ENCODE measurements at regions not wholly inside any gene's neighbourhood (a gene's known extent, or its start where the extent isn't known, plus 50 kb on each side); places are given as distances from the start of the nearest gene placed in this dataset.
"Not testable (repeated sequence)": the region's sequence is repeated elsewhere in the genome, so short reads cannot be mapped to it uniquely, and the experiment has no call there.

DNA sequence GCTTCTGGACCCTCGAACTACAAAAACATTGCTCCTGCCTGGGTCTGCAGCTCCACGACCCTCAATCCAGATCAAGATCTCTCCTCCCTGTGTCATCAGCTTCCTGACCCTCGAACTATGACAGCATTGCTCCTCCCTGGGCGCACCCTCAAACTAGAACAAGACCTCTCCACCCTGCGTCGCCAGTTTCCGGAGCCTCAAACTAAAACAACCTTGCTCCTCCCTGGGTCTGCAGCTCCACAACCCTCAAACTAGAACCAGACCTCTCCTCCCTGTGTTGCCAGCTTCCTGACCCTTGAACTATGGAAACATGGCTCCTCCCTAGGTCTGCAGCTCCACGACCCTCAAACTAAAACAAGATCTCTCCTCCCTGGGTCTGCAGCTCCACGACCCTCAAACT lies 339.7 kb upstream of the SULF2 start:
- WGBS (ENCODE audit: insufficient coverage, low coverage, low lambda C conversion rate, missing lambda C conversion rate), result 52% methylated on average over 8 of the region's 9 CpGs
- H3K27ac ChIP-seq, result no peak overlapping the region
- H3K27me3 ChIP-seq, result no peaks in the 10 kb centered on the region
- ATAC-seq (no peak), DNase-seq (no peak)
- no peaks in the 10 kb centered on the region for H3K4me1 ChIP-seq
- intact Hi-C loops (cut with DNase I), result no loop called here
- H3K36me3 ChIP-seq, result no peaks in the 10 kb centered on the region
- no peak for TF ChIP-seq POLR2A (IDR thresholded peaks at IDR 0.05)
- TF ChIP-seq, protein P1, sequence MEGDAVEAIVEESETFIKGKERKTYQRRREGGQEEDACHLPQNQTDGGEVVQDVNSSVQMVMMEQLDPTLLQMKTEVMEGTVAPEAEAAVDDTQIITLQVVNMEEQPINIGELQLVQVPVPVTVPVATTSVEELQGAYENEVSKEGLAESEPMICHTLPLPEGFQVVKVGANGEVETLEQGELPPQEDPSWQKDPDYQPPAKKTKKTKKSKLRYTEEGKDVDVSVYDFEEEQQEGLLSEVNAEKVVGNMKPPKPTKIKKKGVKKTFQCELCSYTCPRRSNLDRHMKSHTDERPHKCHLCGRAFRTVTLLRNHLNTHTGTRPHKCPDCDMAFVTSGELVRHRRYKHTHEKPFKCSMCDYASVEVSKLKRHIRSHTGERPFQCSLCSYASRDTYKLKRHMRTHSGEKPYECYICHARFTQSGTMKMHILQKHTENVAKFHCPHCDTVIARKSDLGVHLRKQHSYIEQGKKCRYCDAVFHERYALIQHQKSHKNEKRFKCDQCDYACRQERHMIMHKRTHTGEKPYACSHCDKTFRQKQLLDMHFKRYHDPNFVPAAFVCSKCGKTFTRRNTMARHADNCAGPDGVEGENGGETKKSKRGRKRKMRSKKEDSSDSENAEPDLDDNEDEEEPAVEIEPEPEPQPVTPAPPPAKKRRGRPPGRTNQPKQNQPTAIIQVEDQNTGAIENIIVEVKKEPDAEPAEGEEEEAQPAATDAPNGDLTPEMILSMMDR (IDR thresholded peaks at IDR 0.05), result no peak
- no peaks in the 10 kb centered on the region for H3K9me3 ChIP-seq
- no peak overlapping the region for H3K4me3 ChIP-seq

DNA sequence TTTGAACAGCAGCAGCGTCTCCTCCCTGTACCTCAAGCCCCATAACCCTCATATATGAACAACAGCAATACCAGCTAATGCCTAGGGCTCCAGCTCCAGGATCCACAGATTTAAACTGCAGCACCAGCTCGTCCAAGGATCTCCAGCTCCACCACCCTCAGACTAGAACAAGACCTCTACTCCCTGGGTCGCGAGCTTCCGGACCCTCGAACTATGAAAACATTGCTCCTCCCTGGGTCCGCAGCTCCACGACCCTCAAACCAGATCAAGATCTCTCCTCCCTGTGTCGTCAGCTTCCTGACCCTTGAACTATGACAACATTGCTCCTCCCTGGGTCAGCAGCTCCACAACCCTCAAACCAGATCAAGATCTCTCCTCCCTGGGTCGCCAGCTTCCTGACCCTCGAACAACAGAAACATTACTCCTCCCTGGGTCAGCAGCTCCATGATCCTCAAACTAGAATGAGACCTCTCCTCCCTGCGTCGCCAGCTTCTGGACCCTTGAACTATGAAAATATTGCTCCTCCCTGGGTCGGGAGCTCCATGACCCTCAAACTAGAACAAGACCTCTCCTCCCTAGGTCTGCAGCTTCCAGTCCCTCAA lies 339.0 kb upstream of the SULF2 start:
- intact Hi-C loops (cut with DNase I), result no loop called here
- no peaks in the 10 kb centered on the region for H3K9me3 ChIP-seq
- H3K4me3 ChIP-seq, result no peak overlapping the region
- ATAC-seq (no peak), DNase-seq (no peak)
- WGBS (ENCODE audit: insufficient coverage, low coverage, low lambda C conversion rate, missing lambda C conversion rate), result 56% methylated on average over 12 of the region's 14 CpGs
- H3K4me1 ChIP-seq, result no peaks in the 10 kb centered on the region
- no peaks in the 10 kb centered on the region for H3K27me3 ChIP-seq
- TF ChIP-seq, protein P1 (IDR thresholded peaks at IDR 0.05), result no peak
- TF ChIP-seq POLR2A (IDR thresholded peaks at IDR 0.05), result no peak
- H3K27ac ChIP-seq, result no peak overlapping the region
- H3K36me3 ChIP-seq, result no peaks in the 10 kb centered on the region

GRCh38 chr20:48120120-48120519 lies 334.8 kb upstream of the SULF2 start:
- DNase-seq (no peak), ATAC-seq (no peak)
- no peaks in the 10 kb centered on the region for H3K4me1 ChIP-seq
- intact Hi-C loops (cut with DNase I), result no loop called here
- no peaks in the 10 kb centered on the region for H3K27me3 ChIP-seq
- no peaks in the 10 kb centered on the region for H3K36me3 ChIP-seq
- TF ChIP-seq POLR2A (IDR thresholded peaks at IDR 0.05), result no peak
- TF ChIP-seq, protein P1 (IDR thresholded peaks at IDR 0.05), result no peak
- H3K27ac ChIP-seq, result no peak overlapping the region
- 85% methylated on average over 8 of the region's 8 CpGs for WGBS (ENCODE audit: insufficient coverage, low coverage, low lambda C conversion rate, missing lambda C conversion rate)
- no peak overlapping the region for H3K4me3 ChIP-seq
- no peaks in the 10 kb centered on the region for H3K9me3 ChIP-seq

DNA sequence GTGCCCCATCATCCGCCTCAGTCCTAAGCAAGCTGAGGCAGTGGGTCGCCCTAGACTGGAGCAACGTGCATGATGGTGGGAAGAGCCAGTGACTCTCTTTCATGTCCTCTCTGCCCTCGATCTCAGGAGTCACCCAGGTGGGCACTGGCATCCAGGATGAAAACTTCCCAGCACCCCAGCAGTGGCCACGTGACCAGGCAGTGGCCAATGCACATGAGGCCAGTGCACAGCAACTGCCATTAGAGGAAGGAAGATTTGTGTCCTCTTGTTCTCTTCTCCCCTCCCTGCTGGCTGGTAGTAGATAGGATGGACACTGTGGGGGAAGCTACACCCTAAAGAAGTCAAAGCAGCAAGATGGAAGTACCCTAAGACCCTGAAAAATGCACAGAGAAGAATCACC lies 334.1 kb upstream of the SULF2 start:
- H3K27me3 ChIP-seq; H3K4me1 ChIP-seq; H3K4me3 ChIP-seq; ATAC-seq; DNase-seq; H3K9me3 ChIP-seq; H3K36me3 ChIP-seq; intact Hi-C loops (cut with DNase I); H3K27ac ChIP-seq: not testable (repeated sequence)
- no CpG with 5 or more reads among the region's 5 CpGs for WGBS (ENCODE audit: insufficient coverage, low coverage, low lambda C conversion rate, missing lambda C conversion rate)

GRCh38 chr20:48115502-48115901 lies 330.2 kb upstream of the SULF2 start:
- TF ChIP-seq, protein P1 (IDR thresholded peaks at IDR 0.05), result no peak
- no peak for TF ChIP-seq POLR2A (IDR thresholded peaks at IDR 0.05)
- Histone ChIP-seq H3K4me1 (no peaks in the 10 kb centered on the region), H3K36me3 (no peaks in the 10 kb centered on the region), H3K27ac (no peak overlapping the region), H3K9me3 (no peaks in the 10 kb centered on the region), H3K4me3 (no peak overlapping the region), H3K27me3 (no peaks in the 10 kb centered on the region)
- 86% methylated on average over 3 of the region's 4 CpGs for WGBS (ENCODE audit: insufficient coverage, low coverage, low lambda C conversion rate, missing lambda C conversion rate)
- DNase-seq (no peak), ATAC-seq (no peak)
- intact Hi-C loops (cut with DNase I), result no loop called here

Measured in right lobe of liver (tissue), 6 donors.